Neuronal stem cell (in vitro differentiated cells): ENCODE measurements at regions not wholly inside any gene's neighbourhood (a gene's known extent, or its start where the extent isn't known, plus 50 kb on each side); places are given as distances from the start of the nearest gene placed in this dataset.
A peak's percentile ranks its signal among the peaks of the same experiment; 100 is the strongest.

ENCODE experiments used
- DNase-seq: peaks from one replicate; pipeline ENCODE4 v3.0.0-alpha.2; 2013; ENCODE audit warnings: low spot score
- H2AFZ ChIP-seq: one replicate; pipeline ENCODE4 v1.6.1; 2013; ENCODE audit warnings: mild to moderate bottlenecking, low read length, inconsistent platforms
- H2AK5ac ChIP-seq: 2 replicates; pipeline ENCODE4 v1.6.1; 2013; ENCODE audit warnings: low read depth, mild to moderate bottlenecking, inconsistent platforms, low read length, moderate library complexity, mixed read lengths
- H2BK120ac ChIP-seq: 2 replicates; pipeline ENCODE4 v1.6.1; 2013; ENCODE audit warnings: low read depth, mild to moderate bottlenecking, inconsistent platforms, low read length, moderate library complexity, mixed read lengths
- H2BK12ac ChIP-seq: one replicate; pipeline ENCODE4 v1.6.1; 2013; ENCODE audit warnings: low read length, inconsistent platforms
- H2BK15ac ChIP-seq: 2 replicates; pipeline ENCODE4 v1.6.1; 2013; ENCODE audit warnings: mild to moderate bottlenecking, low read length, inconsistent platforms, mixed read lengths
- H2BK5ac ChIP-seq: one replicate; pipeline ENCODE4 v1.6.1; 2013; ENCODE audit warnings: inconsistent platforms, mild to moderate bottlenecking, low read length, moderate library complexity
- H3K14ac ChIP-seq: one replicate; pipeline ENCODE4 v1.6.1; 2013; ENCODE audit warnings: low read length, inconsistent platforms
- H3K18ac ChIP-seq: 2 replicates; pipeline ENCODE4 v1.6.1; 2013; ENCODE audit warnings: low read length, inconsistent platforms
- H3K23ac ChIP-seq: 2 replicates; pipeline ENCODE4 v1.6.1; 2013; ENCODE audit warnings: low read depth, mild to moderate bottlenecking, mixed read lengths, low read length, inconsistent platforms; ENCODE audit not compliant: poor library complexity
- H3K27ac ChIP-seq: replicated peaks from 3 replicates; pipeline ENCODE4 v1.5.1; 2013; ENCODE audit warnings: low read length, inconsistent platforms
- H3K27me3 ChIP-seq, 3 experiments: 2 replicates each; pipeline ENCODE4 v1.6.1; 2013; ENCODE audit warnings: low read length in 3 of 3, mild to moderate bottlenecking in 2 of 3, inconsistent platforms in 1 of 3, low read depth in 1 of 3, mixed read lengths in 1 of 3, moderate library complexity in 1 of 3; ENCODE audit not compliant: control insufficient read depth in 3 of 3, insufficient read depth in 3 of 3
- H3K36me3 ChIP-seq, 2 donors: replicated peaks in 1 of 2; 2 replicates each; pipeline ENCODE4 v1.6.1; 2013; ENCODE audit warnings: low read length in 2 of 2; ENCODE audit not compliant: control insufficient read depth in 2 of 2, insufficient read depth in 2 of 2
- H3K4ac ChIP-seq: 2 replicates; pipeline ENCODE4 v1.6.1; 2013; ENCODE audit warnings: inconsistent platforms, mild to moderate bottlenecking, low read length, moderate library complexity
- H3K4me1 ChIP-seq, 2 donors: 1 replicate in 1 of 2; 2 replicates in 1 of 2; pipeline ENCODE4 v1.6.1; 2013; ENCODE audit warnings: low read length in 2 of 2, low read depth in 1 of 2; ENCODE audit not compliant: control insufficient read depth in 2 of 2, insufficient read depth in 1 of 2
- H3K4me2 ChIP-seq: one replicate; pipeline ENCODE4 v1.6.1; 2013; ENCODE audit warnings: mild to moderate bottlenecking, low read length, inconsistent platforms; ENCODE audit not compliant: insufficient read depth, poor library complexity, severe bottlenecking
- H3K4me3 ChIP-seq, 2 donors: 2 replicates each; pipeline ENCODE4 v1.5.1; 2013; ENCODE audit warnings: low read length in 2 of 2, mild to moderate bottlenecking in 2 of 2, inconsistent platforms in 1 of 2, moderate library complexity in 1 of 2
- H3K79me1 ChIP-seq: one replicate; pipeline ENCODE4 v1.6.1; 2013; ENCODE audit warnings: low read depth, mild to moderate bottlenecking, inconsistent platforms, low read length, moderate library complexity
- H3K9ac ChIP-seq: one replicate; pipeline ENCODE4 v1.6.1; 2013; ENCODE audit warnings: mild to moderate bottlenecking, low read depth, low read length, inconsistent platforms; ENCODE audit not compliant: poor library complexity
- H3K9me3 ChIP-seq, 2 donors: replicated peaks in 1 of 2; 2 replicates each; pipeline versions ENCODE3 to v1.6.1; 2013; ENCODE audit warnings: low read length in 2 of 2, mild to moderate bottlenecking in 2 of 2, inconsistent platforms in 1 of 2, low read depth in 1 of 2, mixed read lengths in 1 of 2, moderate library complexity in 1 of 2; ENCODE audit not compliant: control insufficient read depth in 2 of 2, insufficient read depth in 1 of 2
- H4K8ac ChIP-seq: one replicate; pipeline ENCODE4 v1.6.1; 2013; ENCODE audit warnings: low read depth, mild to moderate bottlenecking, inconsistent platforms, low read length, moderate library complexity
- H4K91ac ChIP-seq: one replicate; pipeline ENCODE4 v1.6.1; 2013; ENCODE audit warnings: low read length, low read depth, mild to moderate bottlenecking, inconsistent platforms; ENCODE audit not compliant: poor library complexity
- WGBS, 2 donors: extraction: QIAGEN DNeasy Blood & Tissue Kit; methylation state at CpG; one replicate each; pipeline ENCODE4 v1.1.7; 2013; ENCODE audit warnings: missing lambda C conversion rate in 2 of 2, mixed read lengths in 1 of 2; ENCODE audit not compliant: insufficient read length in 2 of 2, insufficient replicate concordance in 1 of 2; ENCODE audit errors: extremely low coverage in 2 of 2; 5-methylcytosine and 5-hydroxymethylcytosine counted together

- H4K8ac ChIP-seq, result no peak overlapping the region
- no peaks in the 10 kb centered on the region for H3K36me3 ChIP-seq
- no peak overlapping the region for H2BK120ac ChIP-seq
- H3K9me3 ChIP-seq, result no peaks in the 10 kb centered on the region
- H2BK12ac ChIP-seq, result no peak overlapping the region
- H3K79me1 ChIP-seq, result no peaks in the 10 kb centered on the region
- no peak overlapping the region for H2BK15ac ChIP-seq
- no peak overlapping the region for H2AK5ac ChIP-seq
- H3K4me1 ChIP-seq, result no peaks in the 10 kb centered on the region
- no peak overlapping the region for H3K9ac ChIP-seq
- no peak overlapping the region for H3K23ac ChIP-seq
- no peak for DNase-seq
- H2BK5ac ChIP-seq, result no peak overlapping the region
- no peak overlapping the region for H4K91ac ChIP-seq
- no peak overlapping the region for H3K14ac ChIP-seq
- H3K4me2 ChIP-seq, result no peak overlapping the region
- H3K18ac ChIP-seq, result no peak overlapping the region
- H3K4ac ChIP-seq, result no peak overlapping the region
- no peak overlapping the region for H3K27ac ChIP-seq
- H3K4me3 ChIP-seq, result no peak overlapping the region
- no peaks in the 10 kb centered on the region for H3K27me3 ChIP-seq
- no peak overlapping the region for H2AFZ ChIP-seq
Measured at GRCh38 chr18:30088238-30089015, 954.1 kb downstream of the DSC3 start.

- H2BK5ac ChIP-seq, result no peak overlapping the region
- H3K4ac ChIP-seq, result no peak overlapping the region
- H3K4me1 ChIP-seq, result no peaks in the 10 kb centered on the region
- no peak overlapping the region for H3K9ac ChIP-seq
- no peaks in the 10 kb centered on the region for H3K79me1 ChIP-seq
- no peaks in the 10 kb centered on the region for H3K9me3 ChIP-seq
- no peaks in the 10 kb centered on the region for H3K36me3 ChIP-seq
- no peak overlapping the region for H3K4me3 ChIP-seq
- no peak overlapping the region for H4K8ac ChIP-seq
- no peak overlapping the region for H3K18ac ChIP-seq
- no peak overlapping the region for H4K91ac ChIP-seq
- no peak overlapping the region for H2AFZ ChIP-seq
- no peak overlapping the region for H3K27ac ChIP-seq
- no peak overlapping the region for H2BK12ac ChIP-seq
- no peak overlapping the region for H2BK120ac ChIP-seq
- H3K27me3 ChIP-seq, result no peaks in the 10 kb centered on the region
- no peak for DNase-seq
- H3K14ac ChIP-seq, result no peak overlapping the region
- no peak overlapping the region for H2AK5ac ChIP-seq
- H2BK15ac ChIP-seq, result no peak overlapping the region
- no CpG with 5 or more reads among the region's 1 CpG for WGBS, 2 donors
- no peak overlapping the region for H3K23ac ChIP-seq
- H3K4me2 ChIP-seq, result no peak overlapping the region
Measured at GRCh38 chr18:30086351-30086750, 956.2 kb downstream of the DSC3 start.

- H4K91ac ChIP-seq, result no peak overlapping the region
- H2BK5ac ChIP-seq, result no peak overlapping the region
- no peak overlapping the region for H3K4me3 ChIP-seq
- no peaks in the 10 kb centered on the region for H3K4me1 ChIP-seq
- no peak for DNase-seq
- H2BK120ac ChIP-seq, result no peak overlapping the region
- no peak overlapping the region for H3K18ac ChIP-seq
- H3K36me3 ChIP-seq, result no peaks in the 10 kb centered on the region
- no peak overlapping the region for H3K27ac ChIP-seq
- H3K9ac ChIP-seq, result no peak overlapping the region
- H2BK12ac ChIP-seq, result no peak overlapping the region
- no peak overlapping the region for H2BK15ac ChIP-seq
- no peaks in the 10 kb centered on the region for H3K27me3 ChIP-seq
- no peaks in the 10 kb centered on the region for H3K9me3 ChIP-seq
- no peak overlapping the region for H3K14ac ChIP-seq
- H3K23ac ChIP-seq, result no peak overlapping the region
- H2AK5ac ChIP-seq, result no peak overlapping the region
- no peak overlapping the region for H3K4ac ChIP-seq
- H2AFZ ChIP-seq, result no peak overlapping the region
- H3K79me1 ChIP-seq, result no peaks in the 10 kb centered on the region
- H3K4me2 ChIP-seq, result no peak overlapping the region
- H4K8ac ChIP-seq, result peak overlapping the region; percentile 92
Measured at GRCh38 chr18:30081122-30081521, 961.4 kb downstream of the DSC3 start.

- peaks cover 0 to 2% of the 10 kb centered on the region in 2 donors for H3K9me3 ChIP-seq
- no peak overlapping the region for H3K9ac ChIP-seq
- H2BK120ac ChIP-seq, result no peak overlapping the region
- no peak overlapping the region for H3K18ac ChIP-seq
- H2BK15ac ChIP-seq, result no peak overlapping the region
- no peak overlapping the region for H2BK12ac ChIP-seq
- DNase-seq, result no peak
- no peak overlapping the region for H3K27ac ChIP-seq
- WGBS, 2 donors, result no CpG with 5 or more reads among the region's 5 CpGs
- no peak overlapping the region for H3K14ac ChIP-seq
- no peaks in the 10 kb centered on the region for H3K27me3 ChIP-seq
- H2BK5ac ChIP-seq, result no peak overlapping the region
- H3K4me2 ChIP-seq, result no peak overlapping the region
- no peak overlapping the region for H3K4me3 ChIP-seq
- H4K91ac ChIP-seq, result no peak overlapping the region
- H3K36me3 ChIP-seq, result no peaks in the 10 kb centered on the region
- H2AFZ ChIP-seq, result no peak overlapping the region
- no peak overlapping the region for H4K8ac ChIP-seq
- no peak overlapping the region for H2AK5ac ChIP-seq
- no peaks in the 10 kb centered on the region for H3K79me1 ChIP-seq
- no peak overlapping the region for H3K4ac ChIP-seq
- no peaks in the 10 kb centered on the region for H3K4me1 ChIP-seq
- H3K23ac ChIP-seq, result no peak overlapping the region
Measured at GRCh38 chr18:30072609-30073385, 969.7 kb downstream of the DSC3 start.
